ENCODE measurements at regions not wholly inside any gene's neighbourhood (a gene's known extent, or its start where the extent isn't known, plus 50 kb on each side); places are given as distances from the start of the nearest gene placed in this dataset.

DNA sequence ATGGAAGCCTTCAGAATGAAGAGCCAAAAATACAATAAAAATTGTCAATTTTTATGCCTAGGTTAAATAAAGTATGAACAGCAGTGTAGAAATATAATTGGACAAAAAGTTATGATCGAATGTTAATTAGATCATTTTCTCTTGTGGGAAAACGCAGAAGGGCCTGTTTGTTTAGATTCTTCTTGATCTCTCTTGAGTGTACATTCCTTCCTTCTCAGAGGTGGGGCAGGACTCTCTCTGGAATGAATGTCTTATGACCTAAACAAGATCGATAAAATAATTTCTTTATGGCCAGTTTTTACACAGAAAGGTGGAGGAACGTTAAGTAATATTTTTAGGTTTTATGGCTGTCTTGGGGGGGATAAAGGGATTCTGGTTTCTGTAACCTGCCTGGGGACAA lies 500.1 kb upstream of the MARCKS start:
- TF ChIP-seq, protein P1, sequence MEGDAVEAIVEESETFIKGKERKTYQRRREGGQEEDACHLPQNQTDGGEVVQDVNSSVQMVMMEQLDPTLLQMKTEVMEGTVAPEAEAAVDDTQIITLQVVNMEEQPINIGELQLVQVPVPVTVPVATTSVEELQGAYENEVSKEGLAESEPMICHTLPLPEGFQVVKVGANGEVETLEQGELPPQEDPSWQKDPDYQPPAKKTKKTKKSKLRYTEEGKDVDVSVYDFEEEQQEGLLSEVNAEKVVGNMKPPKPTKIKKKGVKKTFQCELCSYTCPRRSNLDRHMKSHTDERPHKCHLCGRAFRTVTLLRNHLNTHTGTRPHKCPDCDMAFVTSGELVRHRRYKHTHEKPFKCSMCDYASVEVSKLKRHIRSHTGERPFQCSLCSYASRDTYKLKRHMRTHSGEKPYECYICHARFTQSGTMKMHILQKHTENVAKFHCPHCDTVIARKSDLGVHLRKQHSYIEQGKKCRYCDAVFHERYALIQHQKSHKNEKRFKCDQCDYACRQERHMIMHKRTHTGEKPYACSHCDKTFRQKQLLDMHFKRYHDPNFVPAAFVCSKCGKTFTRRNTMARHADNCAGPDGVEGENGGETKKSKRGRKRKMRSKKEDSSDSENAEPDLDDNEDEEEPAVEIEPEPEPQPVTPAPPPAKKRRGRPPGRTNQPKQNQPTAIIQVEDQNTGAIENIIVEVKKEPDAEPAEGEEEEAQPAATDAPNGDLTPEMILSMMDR (IDR thresholded peaks at IDR 0.05; ENCODE audit: control extremely low read depth, extremely low read depth, low read depth, missing control alignments): no peak
- ChIA-PET CTCF (interaction anchor here (1.7 kb wide), 1 partner anchor 502 kb away, joined by 3 read pairs; no protein-coding TSS in a partner anchor), POLR2A (no interaction called here)
- DNase-seq (ENCODE audit: extremely low spot score): no peak

DNA sequence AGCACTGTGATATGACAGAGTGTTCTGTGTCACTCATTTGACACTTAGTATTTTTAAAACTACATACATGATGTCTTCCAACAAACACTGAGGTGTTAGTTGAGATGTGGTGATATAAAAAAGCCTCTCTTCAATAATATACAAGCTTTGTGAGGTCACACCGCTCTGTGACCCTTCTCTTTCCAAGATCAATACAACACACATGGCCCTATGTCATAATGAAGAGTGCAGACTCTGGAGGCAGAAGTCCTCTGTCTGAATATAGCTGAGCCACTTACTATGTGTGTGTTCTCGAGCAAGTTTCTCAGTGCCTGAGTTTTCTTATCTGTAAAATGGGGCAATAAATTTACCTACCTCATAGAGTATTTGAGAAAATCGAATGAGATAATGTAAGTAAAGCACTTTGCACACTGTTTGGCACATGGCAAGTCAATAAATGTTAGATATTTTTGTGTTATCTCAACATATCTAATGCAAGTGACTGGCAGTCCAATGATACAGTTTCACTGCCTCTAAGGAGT lies 499.0 kb upstream of the MARCKS start:
- TF ChIP-seq, protein P1 (IDR thresholded peaks at IDR 0.05; ENCODE audit: control extremely low read depth, extremely low read depth, low read depth, missing control alignments): no peak
- CTCF ChIA-PET: interaction anchor here (0.9 kb wide), 1 partner anchor 17 kb away, joined by 3 read pairs; no protein-coding TSS in a partner anchor
- no peak for DNase-seq (ENCODE audit: extremely low spot score)
- POLR2A ChIA-PET: no interaction called here

DNA sequence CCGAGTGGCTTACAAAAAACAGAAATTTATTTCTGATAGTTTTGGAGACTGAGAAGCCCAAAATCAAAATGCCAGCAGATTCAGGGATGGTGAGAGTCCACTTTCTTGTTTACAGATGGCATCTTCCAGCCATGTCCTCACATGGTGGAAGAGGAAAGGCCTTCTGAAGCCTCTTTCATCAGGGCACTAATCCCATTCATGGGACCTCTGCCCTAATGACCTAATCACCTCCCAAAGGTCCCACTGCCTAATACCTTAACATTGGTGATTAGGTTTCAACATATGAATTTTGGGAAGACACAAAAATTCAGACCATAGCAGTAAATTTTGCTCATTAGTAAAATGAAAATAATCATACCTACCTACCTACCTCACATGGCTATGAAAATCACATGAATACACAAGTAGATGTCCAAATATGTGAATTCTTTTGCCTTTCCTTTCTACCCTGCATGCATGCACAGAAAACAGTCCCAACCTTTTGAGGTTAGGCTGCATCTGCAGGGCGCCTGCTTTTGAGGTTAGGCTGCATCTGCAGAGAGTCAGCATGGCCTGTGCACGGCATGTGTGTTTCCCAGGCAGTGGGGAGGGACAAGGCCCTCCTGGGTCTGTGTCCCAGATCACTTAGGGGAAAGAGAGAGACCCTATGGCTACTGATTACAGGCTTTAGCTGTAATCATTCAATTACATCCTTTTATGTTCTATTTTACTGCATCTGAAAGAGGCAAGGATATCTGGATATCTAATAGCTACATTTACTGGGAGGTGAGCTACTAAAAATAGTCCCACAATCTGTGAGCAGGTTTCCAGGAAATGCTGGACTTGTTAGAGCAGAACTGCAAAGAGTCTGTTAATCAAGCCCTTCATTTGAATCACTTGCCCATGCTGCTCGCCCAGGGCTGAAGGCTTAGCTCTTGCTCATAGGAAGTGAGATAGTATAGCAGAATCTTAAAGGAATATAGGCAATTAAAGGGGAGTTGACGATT lies 497.7 kb upstream of the MARCKS start:
- CTCF ChIA-PET: interaction anchor here (1.1 kb wide), 1 partner anchor 30 kb away, joined by 3 read pairs; no protein-coding TSS in a partner anchor
- no peak for DNase-seq (ENCODE audit: extremely low spot score)
- POLR2A ChIA-PET: no interaction called here
- TF ChIP-seq, protein P1 (IDR thresholded peaks at IDR 0.05; ENCODE audit: control extremely low read depth, extremely low read depth, low read depth, missing control alignments): no peak

DNA sequence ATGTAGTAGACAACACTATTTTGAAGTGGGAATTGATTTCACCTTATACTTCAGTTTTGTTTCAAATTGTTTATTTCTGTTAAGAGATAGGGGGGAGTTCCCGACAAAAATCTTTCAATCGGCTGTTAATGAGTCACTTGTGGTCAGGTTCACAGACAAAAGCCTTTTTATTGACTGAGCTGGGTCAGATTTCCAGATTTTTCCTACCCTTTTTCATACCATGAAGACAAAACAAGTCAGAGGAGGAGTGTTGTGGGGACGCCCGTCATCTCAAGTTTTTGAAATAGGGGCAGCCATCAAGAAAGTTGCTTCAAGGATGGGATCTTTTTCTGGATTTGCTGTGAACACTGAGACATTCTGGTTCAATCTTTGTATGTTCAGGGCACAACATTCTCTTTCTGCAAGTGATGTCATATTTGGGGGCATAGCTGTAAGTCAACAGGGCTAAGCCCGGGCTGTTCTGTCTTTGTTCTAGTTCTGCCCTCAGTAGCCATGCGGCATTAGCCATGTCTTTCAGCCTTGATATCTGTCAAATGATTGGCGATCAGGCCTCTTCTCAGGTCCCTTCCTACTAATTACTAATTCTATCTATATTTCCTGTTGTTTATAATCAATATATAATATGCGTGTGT lies 496.0 kb upstream of the MARCKS start:
- POLR2A ChIA-PET: no interaction called here
- CTCF ChIA-PET: no interaction called here
- no peak for DNase-seq (ENCODE audit: extremely low spot score)
- TF ChIP-seq, protein P1 (IDR thresholded peaks at IDR 0.05; ENCODE audit: control extremely low read depth, extremely low read depth, low read depth, missing control alignments): no peak

DNA sequence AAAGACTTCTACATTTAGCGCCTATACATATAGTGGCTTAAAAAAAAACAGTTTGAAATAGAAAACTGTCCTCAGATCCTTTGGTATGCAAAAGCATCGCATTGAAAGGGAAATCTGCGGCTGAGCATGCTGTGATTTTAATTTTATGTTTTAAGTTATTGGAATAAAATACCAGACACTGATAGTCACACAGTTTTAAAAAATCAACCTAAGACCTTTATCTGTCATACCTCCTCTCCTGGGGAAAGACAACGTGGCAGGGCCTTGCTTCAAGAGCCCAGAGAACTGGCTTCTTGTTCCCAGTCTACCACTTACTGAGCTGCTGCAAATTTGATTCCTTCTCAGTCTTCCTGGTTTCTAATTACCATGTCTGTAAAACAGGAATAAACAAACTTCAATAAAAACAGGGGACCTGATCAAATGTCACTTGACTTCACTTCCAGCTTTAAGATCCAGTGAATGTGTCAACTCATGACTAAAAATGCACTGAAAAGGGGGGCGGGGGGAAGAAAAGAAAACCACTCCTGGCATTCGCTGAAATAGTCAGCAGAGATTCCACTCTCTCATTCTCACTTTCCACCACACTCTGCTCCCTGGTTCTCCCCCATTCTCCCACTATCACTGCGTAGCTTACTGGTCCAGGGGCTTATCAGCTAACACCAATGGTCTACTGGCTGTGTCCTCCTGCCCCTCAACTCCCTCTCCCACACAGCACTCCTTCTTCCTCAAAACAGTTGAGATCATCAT lies 494.7 kb upstream of the MARCKS start:
- ChIA-PET POLR2A (no interaction called here), CTCF (interaction anchor here (0.9 to 1.6 kb wide), 5 partner anchors 9 to 496 kb away, joined by 3 to 7 read pairs (median 5); no protein-coding TSS in a partner anchor)

More for the DNA sequence above, 494.7 kb upstream of the MARCKS start:
- DNase-seq (ENCODE audit: extremely low spot score): no peak
- TF ChIP-seq, protein P1 (IDR thresholded peaks at IDR 0.05; ENCODE audit: control extremely low read depth, extremely low read depth, low read depth, missing control alignments): no peak

Data from GM10248 (cell line).